Germinal center (tissue), 1 donor: ENCODE measurements at regions not wholly inside any gene's neighbourhood (a gene's known extent, or its start where the extent isn't known, plus 50 kb on each side); places are given as distances from the start of the nearest gene placed in this dataset.
"Not testable (repeated sequence)": the region's sequence is repeated elsewhere in the genome, so short reads cannot be mapped to it uniquely, and the experiment has no call there.

Source experiments
- DNase-seq: peaks from one replicate; pipeline ENCODE4 v3.0.0; 2012; ENCODE audit warnings: mixed read lengths, low spot score

- DNase-seq = no peak
These were observed 287.1 kb upstream of the SGK1 start for GRCh38 chr6:134605034-134605433.

- no peak for DNase-seq
These were observed 286.2 kb upstream of the SGK1 start for GRCh38 chr6:134604014-134604676.

- DNase-seq = no peak
These were observed 285.6 kb upstream of the SGK1 start for GRCh38 chr6:134603561-134603960.

- DNase-seq = no peak
These were observed 284.2 kb upstream of the SGK1 start for GRCh38 chr6:134602123-134602522.

GRCh38 chr6:134600671-134601070, 282.8 kb upstream of the SGK1 start:
- no peak for DNase-seq

- no peak for DNase-seq
These were observed 281.2 kb upstream of the SGK1 start for GRCh38 chr6:134599079-134599478.

- DNase-seq = no peak
These were observed 278.3 kb upstream of the SGK1 start for GRCh38 chr6:134596191-134596590.

- DNase-seq = no peak
These were observed 277.0 kb upstream of the SGK1 start for GRCh38 chr6:134594881-134595280.

- DNase-seq = no peak
These were observed 276.0 kb upstream of the SGK1 start for GRCh38 chr6:134593887-134594286.

- no peak for DNase-seq
These were observed 275.5 kb upstream of the SGK1 start for GRCh38 chr6:134593442-134593841.

- DNase-seq = no peak
These were observed 275.1 kb upstream of the SGK1 start for GRCh38 chr6:134593024-134593423.

- no peak for DNase-seq
These were observed 272.5 kb upstream of the SGK1 start for GRCh38 chr6:134590449-134590848.

- no peak for DNase-seq
These were observed 272.1 kb upstream of the SGK1 start for GRCh38 chr6:134590004-134590403.

GRCh38 chr6:134589512-134589911, 271.6 kb upstream of the SGK1 start:
- no peak for DNase-seq

GRCh38 chr6:134588267-134588666, 270.4 kb upstream of the SGK1 start:
- no peak for DNase-seq

- no peak for DNase-seq
These were observed 267.6 kb upstream of the SGK1 start for GRCh38 chr6:134585517-134585873.

- no peak for DNase-seq
These were observed 267.1 kb upstream of the SGK1 start for GRCh38 chr6:134584847-134585516.

GRCh38 chr6:134577998-134578397, 260.1 kb upstream of the SGK1 start:
- no peak for DNase-seq

- DNase-seq = no peak
These were observed 257.3 kb upstream of the SGK1 start for GRCh38 chr6:134575221-134575620.

- DNase-seq = no peak
These were observed 256.6 kb upstream of the SGK1 start for GRCh38 chr6:134574491-134574890.

GRCh38 chr6:134569996-134570395, 252.1 kb upstream of the SGK1 start:
- not testable (repeated sequence) for DNase-seq

- no peak for DNase-seq
These were observed 246.8 kb upstream of the SGK1 start for GRCh38 chr6:134564705-134565104.

- DNase-seq = no peak
These were observed 242.1 kb upstream of the SGK1 start for GRCh38 chr6:134560019-134560418.

- no peak for DNase-seq
These were observed 239.6 kb upstream of the SGK1 start for GRCh38 chr6:134557509-134557908.
